ENCODE measurements at regions not wholly inside any gene's neighbourhood (a gene's known extent, or its start where the extent isn't known, plus 50 kb on each side); places are given as distances from the start of the nearest gene placed in this dataset.
"Not testable (repeated sequence)": the region's sequence is repeated elsewhere in the genome, so short reads cannot be mapped to it uniquely, and the experiment has no call there.

GRCh38 chr9:102603198-102604195 lies 391.6 kb upstream of the CYLC2 start:
- not testable (repeated sequence) for H4K20me1 ChIP-seq (ENCODE audit: insufficient read depth); H3K79me2 ChIP-seq (replicated peaks; ENCODE audit: insufficient read depth, low read length); H3K9me3 ChIP-seq (ENCODE audit: low read length); H3K4me3 ChIP-seq (ENCODE audit: low read length); H2AFZ ChIP-seq (ENCODE audit: low read depth, low read length); H3K27ac ChIP-seq (ENCODE audit: low read length); H3K9ac ChIP-seq (ENCODE audit: low read length); H3K36me3 ChIP-seq (ENCODE audit: insufficient read depth, low read length); H3F3A ChIP-seq (ENCODE audit: insufficient read depth, low read length, poor library complexity, severe bottlenecking); H3K4me2 ChIP-seq (ENCODE audit: low read length); H3K27me3 ChIP-seq (ENCODE audit: insufficient read depth, low read depth, low read length); H3K9me2 ChIP-seq (ENCODE audit: insufficient read depth, low read length)

- Histone ChIP-seq H4K20me1 (ENCODE audit: insufficient read depth) (no peaks in the 10 kb centered on the region), H3K9ac (ENCODE audit: low read length) (no peak overlapping the region), H3K27ac (ENCODE audit: low read length) (no peak overlapping the region), H3K9me2 (ENCODE audit: insufficient read depth, low read length) (no peaks in the 10 kb centered on the region), H3K27me3 (ENCODE audit: insufficient read depth, low read depth, low read length) (no peaks in the 10 kb centered on the region), H3K9me3 (ENCODE audit: low read length) (no peaks in the 10 kb centered on the region), H3F3A (ENCODE audit: insufficient read depth, low read length, poor library complexity, severe bottlenecking) (no peaks in the 10 kb centered on the region), H2AFZ (ENCODE audit: low read depth, low read length) (no peak overlapping the region), H3K36me3 (ENCODE audit: insufficient read depth, low read length) (no peaks in the 10 kb centered on the region), H3K79me2 (replicated peaks; ENCODE audit: insufficient read depth, low read length) (no peaks in the 10 kb centered on the region), H3K4me2 (ENCODE audit: low read length) (no peak overlapping the region), H3K4me3 (ENCODE audit: low read length) (no peak overlapping the region)
- TF ChIP-seq RAD21 (conservative IDR thresholded peaks at IDR 0.05) (no peak), CTCF (IDR thresholded peaks at IDR 0.05; ENCODE audit: poor library complexity, severe bottlenecking) (no peak), SMC3 (conservative IDR thresholded peaks at IDR 0.05; ENCODE audit: poor library complexity) (no peak), POLR2AphosphoS5 (IDR thresholded peaks at IDR 0.05) (no peak), REST (IDR thresholded peaks at IDR 0.05; ENCODE audit: borderline replicate concordance) (no peak), EP300 (conservative IDR thresholded peaks at IDR 0.05; ENCODE audit: poor library complexity, severe bottlenecking) (no peak), EZH2 (IDR thresholded peaks at IDR 0.05; ENCODE audit: borderline replicate concordance, insufficient read depth, low read length, poor library complexity, severe bottlenecking) (no peak), TAF1 (IDR thresholded peaks at IDR 0.05; ENCODE audit: low read depth) (no peak), MXI1 (conservative IDR thresholded peaks at IDR 0.05; ENCODE audit: poor library complexity, severe bottlenecking) (no peak)
These were observed 400.9 kb upstream of the CYLC2 start for GRCh38 chr9:102594241-102594640.

Data from neural cell (in vitro differentiated cells).